CD14-positive monocyte (primary cell): ENCODE measurements at regions not wholly inside any gene's neighbourhood (a gene's known extent, or its start where the extent isn't known, plus 50 kb on each side); places are given as distances from the start of the nearest gene placed in this dataset.
A peak's percentile ranks its signal among the peaks of the same experiment; 100 is the strongest.

Source experiments
- DNase-seq, 3 donors: peaks; one replicate each; pipeline ENCODE4 v3.0.0-alpha.2; 2011 to 2022
- H2AFZ ChIP-seq: 2 replicates; pipeline ENCODE4 v1.6.0; 2012; ENCODE audit warnings: mild to moderate bottlenecking, low read depth, low read length, inconsistent platforms; ENCODE audit not compliant: insufficient read depth, poor library complexity, severe bottlenecking
- H3K27ac ChIP-seq, 2 donors: 1 replicate in 1 of 2; 2 replicates in 1 of 2; pipeline ENCODE4 v1.5.1; 2012 to 2013; ENCODE audit warnings: low read length in 2 of 2, control low read depth in 1 of 2, inconsistent platforms in 1 of 2, low read depth in 1 of 2, mild to moderate bottlenecking in 1 of 2
- H3K27me3 ChIP-seq, 2 donors: one replicate each; pipeline versions ENCODE4 v1.6.0 to v1.6.1; 2011 to 2013; ENCODE audit warnings: low read length in 2 of 2; ENCODE audit not compliant: control insufficient read depth in 2 of 2, insufficient read depth in 2 of 2
- H3K36me3 ChIP-seq, 2 donors: replicated peaks in 1 of 2; 1 replicate in 1 of 2; 2 replicates in 1 of 2; pipeline versions ENCODE4 v1.5.1 to v1.6.1; 2012 to 2013; ENCODE audit warnings: low read length in 2 of 2, control low read depth in 1 of 2, inconsistent platforms in 1 of 2, mild to moderate bottlenecking in 1 of 2; ENCODE audit not compliant: insufficient read depth in 2 of 2, control insufficient read depth in 1 of 2
- H3K4me1 ChIP-seq, 2 donors: 1 replicate in 1 of 2; 2 replicates in 1 of 2; pipeline versions ENCODE4 v1.5.1 to v1.6.1; 2012 to 2013; ENCODE audit warnings: low read length in 2 of 2, control low read depth in 1 of 2, inconsistent platforms in 1 of 2, mild to moderate bottlenecking in 1 of 2, moderate library complexity in 1 of 2; ENCODE audit not compliant: insufficient read depth in 2 of 2, control insufficient read depth in 1 of 2
- H3K4me2 ChIP-seq: replicated peaks from 2 replicates; pipeline ENCODE3; 2012; ENCODE audit warnings: low read length, moderate library complexity, mild to moderate bottlenecking; ENCODE audit not compliant: poor library complexity, severe bottlenecking; ENCODE audit errors: extremely low read depth
- H3K4me3 ChIP-seq, 3 experiments: fragments of 200-600 bp in 1 of 3; sonication (generic) in 1 of 3; replicated peaks in 1 of 3; 1 replicate in 2 of 3; 2 replicates in 1 of 3; pipeline ENCODE4 v1.5.1; 2011 to 2013; ENCODE audit warnings: low read length in 3 of 3, mild to moderate bottlenecking in 3 of 3, control low read depth in 2 of 3, low read depth in 2 of 3, inconsistent platforms in 1 of 3, moderate library complexity in 1 of 3
- H3K79me2 ChIP-seq: 2 replicates; pipeline ENCODE4 v1.6.0; 2012; ENCODE audit warnings: mild to moderate bottlenecking, control low read depth, inconsistent platforms, low read length, moderate library complexity; ENCODE audit not compliant: insufficient read depth
- H3K9ac ChIP-seq: 2 replicates; pipeline ENCODE4 v1.6.0; 2017; ENCODE audit warnings: low read length, mild to moderate bottlenecking; ENCODE audit not compliant: insufficient read depth, poor library complexity, severe bottlenecking
- H3K9me3 ChIP-seq, 2 donors: replicated peaks in 1 of 2; 1 replicate in 1 of 2; 2 replicates in 1 of 2; pipeline versions ENCODE4 v1.5.1 to v1.6.1; 2012 to 2013; ENCODE audit warnings: low read length in 2 of 2, control low read depth in 1 of 2; ENCODE audit not compliant: control insufficient read depth in 1 of 2, insufficient read depth in 1 of 2
- H4K20me1 ChIP-seq: 2 replicates; pipeline ENCODE4 v1.6.0; 2012; ENCODE audit warnings: mild to moderate bottlenecking, low read length, control low read depth, moderate library complexity; ENCODE audit not compliant: insufficient read depth
- H3K27ac Mint-ChIP-seq, 7 donors: one replicate each; pipeline ENCODE4 v1.8.0; 2020; ENCODE audit warnings: mild to moderate bottlenecking in 7 of 7, mixed read lengths in 7 of 7, moderate library complexity in 6 of 7, inconsistent platforms in 2 of 7
- H3K27me3 Mint-ChIP-seq, 3 donors: one replicate each; pipeline ENCODE4 v1.8.0; 2021 to 2022; ENCODE audit warnings: low read depth in 3 of 3, mild to moderate bottlenecking in 3 of 3, mixed read lengths in 3 of 3, moderate library complexity in 3 of 3, inconsistent platforms in 1 of 3
- H3K36me3 Mint-ChIP-seq, 2 donors: one replicate each; pipeline ENCODE4 v1.8.0; 2020; ENCODE audit warnings: mixed read lengths in 2 of 2, inconsistent platforms in 1 of 2, mild to moderate bottlenecking in 1 of 2
- H3K4me1 Mint-ChIP-seq: one replicate; pipeline ENCODE4 v1.8.0; 2020; ENCODE audit warnings: mild to moderate bottlenecking, mixed read lengths
- H3K4me3 Mint-ChIP-seq, 2 donors: one replicate each; pipeline ENCODE4 v1.8.0; 2020; ENCODE audit warnings: mild to moderate bottlenecking in 2 of 2, mixed read lengths in 2 of 2, moderate library complexity in 1 of 2
- H3K9me3 Mint-ChIP-seq, 7 donors: one replicate each; pipeline ENCODE4 v1.8.0; 2020 to 2022; ENCODE audit warnings: mixed read lengths in 7 of 7, mild to moderate bottlenecking in 6 of 7, moderate library complexity in 6 of 7, inconsistent platforms in 2 of 7
- CTCF ChIP-seq: fragments of 200-600 bp; IDR thresholded peaks from one replicate; pipeline ENCODE4 v1.8.0; 2022; ENCODE audit warnings: antibody characterized with exemption, mild to moderate bottlenecking
- WGBS: methylation state at CpG from one replicate; pipeline ENCODE4 v1.1.5; 2013; ENCODE audit warnings: missing lambda C conversion rate; ENCODE audit not compliant: insufficient coverage; 5-methylcytosine and 5-hydroxymethylcytosine counted together
- intact Hi-C, 2 donors: fragments of 100-400 bp; cut with micrococcal nuclease; formaldehyde crosslinking; loops; one replicate each; pipeline versions ENCODE4 v1.15.0 to v1.15.1; 2023

GRCh38 chr15:79724312-79724711, 172.5 kb downstream of the MTHFS start:
- H3K27me3 ChIP-seq = no peaks in the 10 kb centered on the region
- H3K79me2 ChIP-seq = no peaks in the 10 kb centered on the region
- no peak for TF ChIP-seq CTCF
- peaks cover 0 to 12% of the 10 kb centered on the region in 2 donors for H3K4me1 ChIP-seq
- H3K27ac ChIP-seq = no peak overlapping the region
- H3K9me3 ChIP-seq = no peaks in the 10 kb centered on the region
- no peak overlapping the region for H3K27ac Mint-ChIP-seq
- H2AFZ ChIP-seq = no peak overlapping the region
- H3K27me3 Mint-ChIP-seq = peaks cover 4 to 13% (median 11%) of the 10 kb centered on the region in 3 donors
- H3K36me3 Mint-ChIP-seq = no peaks in the 10 kb centered on the region
- no peak overlapping the region for H3K4me2 ChIP-seq
- H3K9me3 Mint-ChIP-seq = peaks cover 0 to 5% (median 3%) of the 10 kb centered on the region in 7 donors
- no peak overlapping the region for H3K9ac ChIP-seq
- no peaks in the 10 kb centered on the region for H3K36me3 ChIP-seq
- peaks cover 9% of the 10 kb centered on the region for H3K4me1 Mint-ChIP-seq
- peak in 1 of 3 donors; percentile 6 for DNase-seq
- H3K4me3 ChIP-seq = no peak overlapping the region
- no peaks in the 10 kb centered on the region for H4K20me1 ChIP-seq
- intact Hi-C loops = no loop called here
- H3K4me3 Mint-ChIP-seq = no peak overlapping the region

GRCh38 chr15:79724804-79725203, 172.0 kb downstream of the MTHFS start:
- H3K4me3 Mint-ChIP-seq = no peak overlapping the region
- H4K20me1 ChIP-seq = no peaks in the 10 kb centered on the region
- no peak for TF ChIP-seq CTCF
- intact Hi-C loops = no loop called here
- H2AFZ ChIP-seq = no peak overlapping the region
- H3K4me3 ChIP-seq = no peak overlapping the region
- peaks cover 9% of the 10 kb centered on the region for H3K4me1 Mint-ChIP-seq
- no peaks in the 10 kb centered on the region for H3K79me2 ChIP-seq
- no peaks in the 10 kb centered on the region for H3K36me3 Mint-ChIP-seq
- no peak overlapping the region for H3K9ac ChIP-seq
- peak in 2 of 3 donors; percentile 7 to 23 for DNase-seq
- H3K36me3 ChIP-seq = no peaks in the 10 kb centered on the region
- peak overlapping the region in 3 of 7 donors; percentile 26 to 68 (median 48) for H3K27ac Mint-ChIP-seq
- H3K4me2 ChIP-seq = no peak overlapping the region
- peaks cover 0 to 12% of the 10 kb centered on the region in 2 donors for H3K4me1 ChIP-seq
- whole genome bisulfite sequencing = 100% methylated on average over 1 of the region's 4 CpGs
- H3K9me3 Mint-ChIP-seq = peaks cover 0 to 6% (median 4%) of the 10 kb centered on the region in 7 donors
- no peak overlapping the region for H3K27ac ChIP-seq
- H3K27me3 Mint-ChIP-seq = peaks cover 4 to 16% (median 12%) of the 10 kb centered on the region in 3 donors
- H3K9me3 ChIP-seq = no peaks in the 10 kb centered on the region
- no peaks in the 10 kb centered on the region for H3K27me3 ChIP-seq
